HepG2 (cell line): ENCODE measurements at regions not wholly inside any gene's neighbourhood (a gene's known extent, or its start where the extent isn't known, plus 50 kb on each side); places are given as distances from the start of the nearest gene placed in this dataset.

Experiments
- ATAC-seq: fragments of 200-7000 bp; cut with Tn5 transposase; 3 replicates; pipeline ENCODE4 v1.9.1; 2020; ENCODE audit warnings: mild to moderate bottlenecking, moderate library complexity
- BruUV-seq: library from RNA; stranded (reverse); fragments of 400-500 nt; replicated peaks from 2 replicates; lab custom pipeline; 2021; lab: Mats Ljungman, UMichigan
- CTCF ChIA-PET: fragments of 300-600 bp; formaldehyde crosslinking; extraction: SDS; loops from one replicate; lab custom pipeline; 2021; ENCODE audit warnings: low total read pairs, inconsistent platforms, low intra/inter-chr PET ratio; lab: Yijun Ruan, JAX
- POLR2A ChIA-PET: fragments of 350-600 bp; sonication (Branson Sonifier 250); formaldehyde crosslinking; loops from one replicate; lab custom pipeline; 2020; ENCODE audit warnings: antibody characterized with exemption, inconsistent platforms; lab: Yijun Ruan, JAX
- DNase-seq: peaks from one replicate; pipeline ENCODE4 v3.0.0-alpha.2; 2015; ENCODE audit warnings: low spot score
- FAIRE-seq: peaks from 3 replicates; lab custom pipeline; 2011; peaks lifted over from hg19 to GRCh38; lab: Jason Lieb, UNC
- H2AFZ ChIP-seq: one replicate; pipeline ENCODE4 v1.6.1; 2011; ENCODE audit warnings: low read length, inconsistent platforms
- H3K27ac ChIP-seq: fragments of 300-600 bp; 3 replicates; pipeline ENCODE4 v1.8.0; 2011; ENCODE audit warnings: mixed run types, mild to moderate bottlenecking, mixed read lengths, low read length, inconsistent platforms; ENCODE audit not compliant: insufficient read depth; ENCODE audit errors: extremely low read length
- H3K27me3 ChIP-seq, 2 experiments: fragments of 200-600 bp in 1 of 2; 2 replicates in 1 of 2; 3 replicates in 1 of 2; pipeline versions ENCODE4 v1.6.0 to v1.8.0; 2011; ENCODE audit warnings: low read length in 2 of 2, mild to moderate bottlenecking in 2 of 2, moderate library complexity in 2 of 2, inconsistent platforms in 1 of 2; ENCODE audit not compliant: insufficient read depth in 2 of 2, control insufficient read depth in 1 of 2
- H3K36me3 ChIP-seq, 2 experiments: fragments of 200-600 bp in 1 of 2; replicated peaks in 1 of 2; 2 replicates in 1 of 2; 3 replicates in 1 of 2; pipeline versions ENCODE4 v1.5.1 to v1.8.0; 2011; ENCODE audit warnings: low read length in 2 of 2, inconsistent platforms in 1 of 2; ENCODE audit not compliant: insufficient read depth in 2 of 2, control insufficient read depth in 1 of 2
- H3K4me1 ChIP-seq: 2 replicates; pipeline ENCODE4 v1.5.1; 2012; ENCODE audit warnings: low read length, inconsistent platforms; ENCODE audit not compliant: insufficient read depth
- H3K4me2 ChIP-seq: 2 replicates; pipeline ENCODE4 v1.6.0; 2011; ENCODE audit warnings: low read depth, low read length, inconsistent platforms
- H3K4me3 ChIP-seq, 3 experiments: fragments of 200-600 bp in 1 of 3; sonication (generic), shearing (Covaris generic) in 1 of 3; replicated peaks in 1 of 3; 2 replicates each; pipeline ENCODE4 v1.5.1; 2011 to 2016; ENCODE audit warnings: low read length in 3 of 3, inconsistent platforms in 2 of 3, low read depth in 2 of 3, mild to moderate bottlenecking in 2 of 3, control low read depth in 1 of 3, mixed read lengths in 1 of 3; ENCODE audit not compliant: insufficient read depth in 1 of 3
- H3K79me2 ChIP-seq: one replicate; pipeline ENCODE4 v1.6.1; 2011; ENCODE audit warnings: low read length, inconsistent platforms; ENCODE audit not compliant: insufficient read depth
- H3K9ac ChIP-seq: 2 replicates; pipeline ENCODE4 v1.6.0; 2011; ENCODE audit warnings: mild to moderate bottlenecking, low read depth, low read length, inconsistent platforms; ENCODE audit not compliant: insufficient read depth
- H3K9me3 ChIP-seq: 2 replicates; pipeline ENCODE4 v1.5.1; 2012; ENCODE audit warnings: mild to moderate bottlenecking, low read length
- H4K20me1 ChIP-seq: 2 replicates; pipeline ENCODE4 v1.6.0; 2011; ENCODE audit warnings: inconsistent platforms, mild to moderate bottlenecking, low read length, moderate library complexity; ENCODE audit not compliant: insufficient read depth
- ARNTL ChIP-seq: sonication (generic); formaldehyde crosslinking; IDR thresholded peaks from 2 replicates; pipeline ENCODE4 v1.4.0; 2020; ENCODE audit warnings: mild to moderate bottlenecking, missing genetic modification reagents
- BORCS8-MEF2B ChIP-seq: sonication (generic); formaldehyde crosslinking; IDR thresholded peaks from 2 replicates; pipeline ENCODE4 v1.8.0; 2022; ENCODE audit warnings: mild to moderate bottlenecking, missing genetic modification reagents
- HMGA1 ChIP-seq: sonication (generic); formaldehyde crosslinking; conservative IDR thresholded peaks from 2 replicates; pipeline ENCODE4 v1.4.0; 2020; ENCODE audit warnings: missing genetic modification reagents
- ISX ChIP-seq: sonication (generic); formaldehyde crosslinking; conservative IDR thresholded peaks from 2 replicates; pipeline ENCODE4 v1.5.0; 2020; ENCODE audit warnings: missing genetic modification reagents
- KLF11 ChIP-seq: IDR thresholded peaks from 2 replicates; pipeline ENCODE4 v1.6.1; 2016; ENCODE audit warnings: missing compliant biosample characterization
- PHF21A ChIP-seq: sonication (generic); formaldehyde crosslinking; IDR thresholded peaks from 2 replicates; pipeline ENCODE4 v1.5.0; 2020; ENCODE audit warnings: mild to moderate bottlenecking, missing genetic modification reagents
- RFX1 ChIP-seq: fragments of 450-650 bp; IDR thresholded peaks from 2 replicates; pipeline ENCODE4 v1.6.1; 2017
- ZNF350 ChIP-seq: sonication (generic); formaldehyde crosslinking; IDR thresholded peaks from 2 replicates; pipeline ENCODE4 v1.4.0; 2020; ENCODE audit warnings: mild to moderate bottlenecking, low read depth, missing genetic modification reagents, borderline replicate concordance
- WGBS: methylation state at CpG from one replicate; pipeline ENCODE4 v1.1.6; 2017; ENCODE audit warnings: low lambda C conversion rate; 5-methylcytosine and 5-hydroxymethylcytosine counted together
- in situ Hi-C: cut with HindIII; loops from 2 replicates; pipeline ENCODE4 v1.10.0; 2017; ENCODE audit warnings: low pct_unique_long_range_greater_than_20kb; ENCODE audit not compliant: extremely low pct_ligation_motif_present
- intact Hi-C: fragments of 100-400 bp; cut with micrococcal nuclease; formaldehyde crosslinking; loops from one replicate; pipeline ENCODE4 v1.10.0; 2022; ENCODE audit not compliant: unreplicated experiment
- TF ChIP-seq, protein P1 (sequence below), 2 experiments: sonication (generic) in 1 of 2; formaldehyde crosslinking in 1 of 2; IDR thresholded peaks; 2 replicates each; pipeline versions ENCODE4 v1.6.1 to v1.9.0; 2014 to 2022; ENCODE audit warnings: antibody characterized with exemption in 1 of 2, borderline replicate concordance in 1 of 2, inconsistent platforms in 1 of 2, low read depth in 1 of 2, missing genetic modification reagents in 1 of 2
- TF ChIP-seq, protein P2 (sequence below): sonication (generic); formaldehyde crosslinking; IDR thresholded peaks from 2 replicates; pipeline ENCODE4 v1.9.0; 2021; ENCODE audit warnings: missing genetic modification reagents, borderline replicate concordance
- TF ChIP-seq, protein P3 (sequence below): sonication (generic); formaldehyde crosslinking; IDR thresholded peaks from 2 replicates; pipeline ENCODE4 v1.5.1; 2020; ENCODE audit warnings: missing genetic modification reagents, mild to moderate bottlenecking, borderline replicate concordance

DNA sequence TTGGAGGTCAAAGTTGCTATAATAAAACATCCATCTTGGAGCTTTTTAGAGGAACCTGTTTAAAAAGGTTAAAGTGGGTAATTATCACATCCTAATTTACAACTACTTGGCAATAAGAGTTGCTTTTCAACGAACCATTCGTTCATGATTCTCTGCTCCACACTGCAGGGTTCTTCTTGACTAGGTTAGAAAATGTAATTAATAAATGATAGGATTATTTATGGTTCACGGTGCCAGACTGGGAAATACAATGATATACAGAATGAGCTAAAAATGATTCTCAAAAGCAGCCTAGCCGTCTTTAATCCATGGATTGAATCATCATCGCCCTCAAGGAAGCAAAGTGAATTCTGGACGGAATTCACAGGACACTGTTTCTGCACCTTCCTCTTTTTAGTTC, 291.2 kb downstream of the TEX29 start:
- FAIRE-seq (no peak), ATAC-seq (no peak), DNase-seq (no peak)
- TF ChIP-seq ZNF350 (CRISPR knock-in tag) (no peak), PHF21A (no peak), HMGA1 (no peak), RFX1 (no peak), BORCS8-MEF2B (CRISPR knock-in tag) (no peak), ISX (CRISPR knock-in tag) (no peak), ARNTL (CRISPR knock-in tag) (no peak), KLF11 (CRISPR knock-in tag) (no peak)
- TF ChIP-seq, protein P1, sequence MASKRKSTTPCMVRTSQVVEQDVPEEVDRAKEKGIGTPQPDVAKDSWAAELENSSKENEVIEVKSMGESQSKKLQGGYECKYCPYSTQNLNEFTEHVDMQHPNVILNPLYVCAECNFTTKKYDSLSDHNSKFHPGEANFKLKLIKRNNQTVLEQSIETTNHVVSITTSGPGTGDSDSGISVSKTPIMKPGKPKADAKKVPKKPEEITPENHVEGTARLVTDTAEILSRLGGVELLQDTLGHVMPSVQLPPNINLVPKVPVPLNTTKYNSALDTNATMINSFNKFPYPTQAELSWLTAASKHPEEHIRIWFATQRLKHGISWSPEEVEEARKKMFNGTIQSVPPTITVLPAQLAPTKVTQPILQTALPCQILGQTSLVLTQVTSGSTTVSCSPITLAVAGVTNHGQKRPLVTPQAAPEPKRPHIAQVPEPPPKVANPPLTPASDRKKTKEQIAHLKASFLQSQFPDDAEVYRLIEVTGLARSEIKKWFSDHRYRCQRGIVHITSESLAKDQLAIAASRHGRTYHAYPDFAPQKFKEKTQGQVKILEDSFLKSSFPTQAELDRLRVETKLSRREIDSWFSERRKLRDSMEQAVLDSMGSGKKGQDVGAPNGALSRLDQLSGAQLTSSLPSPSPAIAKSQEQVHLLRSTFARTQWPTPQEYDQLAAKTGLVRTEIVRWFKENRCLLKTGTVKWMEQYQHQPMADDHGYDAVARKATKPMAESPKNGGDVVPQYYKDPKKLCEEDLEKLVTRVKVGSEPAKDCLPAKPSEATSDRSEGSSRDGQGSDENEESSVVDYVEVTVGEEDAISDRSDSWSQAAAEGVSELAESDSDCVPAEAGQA (IDR thresholded peaks at IDR 0.05; ENCODE audit: low read depth): no peak
- TF ChIP-seq, protein P1 (CRISPR knock-in tag; IDR thresholded peaks at IDR 0.05; ENCODE audit: borderline replicate concordance): no peak
- TF ChIP-seq, protein P2, sequence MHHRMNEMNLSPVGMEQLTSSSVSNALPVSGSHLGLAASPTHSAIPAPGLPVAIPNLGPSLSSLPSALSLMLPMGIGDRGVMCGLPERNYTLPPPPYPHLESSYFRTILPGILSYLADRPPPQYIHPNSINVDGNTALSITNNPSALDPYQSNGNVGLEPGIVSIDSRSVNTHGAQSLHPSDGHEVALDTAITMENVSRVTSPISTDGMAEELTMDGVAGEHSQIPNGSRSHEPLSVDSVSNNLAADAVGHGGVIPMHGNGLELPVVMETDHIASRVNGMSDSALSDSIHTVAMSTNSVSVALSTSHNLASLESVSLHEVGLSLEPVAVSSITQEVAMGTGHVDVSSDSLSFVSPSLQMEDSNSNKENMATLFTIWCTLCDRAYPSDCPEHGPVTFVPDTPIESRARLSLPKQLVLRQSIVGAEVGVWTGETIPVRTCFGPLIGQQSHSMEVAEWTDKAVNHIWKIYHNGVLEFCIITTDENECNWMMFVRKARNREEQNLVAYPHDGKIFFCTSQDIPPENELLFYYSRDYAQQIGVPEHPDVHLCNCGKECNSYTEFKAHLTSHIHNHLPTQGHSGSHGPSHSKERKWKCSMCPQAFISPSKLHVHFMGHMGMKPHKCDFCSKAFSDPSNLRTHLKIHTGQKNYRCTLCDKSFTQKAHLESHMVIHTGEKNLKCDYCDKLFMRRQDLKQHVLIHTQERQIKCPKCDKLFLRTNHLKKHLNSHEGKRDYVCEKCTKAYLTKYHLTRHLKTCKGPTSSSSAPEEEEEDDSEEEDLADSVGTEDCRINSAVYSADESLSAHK (CRISPR knock-in tag): no peak
- TF ChIP-seq, protein P3, sequence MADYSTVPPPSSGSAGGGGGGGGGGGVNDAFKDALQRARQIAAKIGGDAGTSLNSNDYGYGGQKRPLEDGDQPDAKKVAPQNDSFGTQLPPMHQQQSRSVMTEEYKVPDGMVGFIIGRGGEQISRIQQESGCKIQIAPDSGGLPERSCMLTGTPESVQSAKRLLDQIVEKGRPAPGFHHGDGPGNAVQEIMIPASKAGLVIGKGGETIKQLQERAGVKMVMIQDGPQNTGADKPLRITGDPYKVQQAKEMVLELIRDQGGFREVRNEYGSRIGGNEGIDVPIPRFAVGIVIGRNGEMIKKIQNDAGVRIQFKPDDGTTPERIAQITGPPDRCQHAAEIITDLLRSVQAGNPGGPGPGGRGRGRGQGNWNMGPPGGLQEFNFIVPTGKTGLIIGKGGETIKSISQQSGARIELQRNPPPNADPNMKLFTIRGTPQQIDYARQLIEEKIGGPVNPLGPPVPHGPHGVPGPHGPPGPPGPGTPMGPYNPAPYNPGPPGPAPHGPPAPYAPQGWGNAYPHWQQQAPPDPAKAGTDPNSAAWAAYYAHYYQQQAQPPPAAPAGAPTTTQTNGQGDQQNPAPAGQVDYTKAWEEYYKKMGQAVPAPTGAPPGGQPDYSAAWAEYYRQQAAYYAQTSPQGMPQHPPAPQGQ (CRISPR knock-in tag): no peak
- Histone ChIP-seq H3K4me1 (0 out of 2 replicates have a peak, but pooled peaks cover 5% of the 10 kb centered on the region), H3K36me3 (no peaks in the 10 kb centered on the region), H2AFZ (no peak overlapping the region), H3K4me3 (no peak overlapping the region), H3K27ac (no peak overlapping the region), H3K79me2 (no peaks in the 10 kb centered on the region), H4K20me1 (no peaks in the 10 kb centered on the region), H3K27me3 (peaks cover 0 to 6% of the 10 kb centered on the region in 2 experiments; a peak in 3 of 5 replicates), H3K9ac (no peak overlapping the region), H3K9me3 (no peaks in the 10 kb centered on the region), H3K4me2 (no peak overlapping the region)
- BruUV-seq: no TSS peak
- in situ Hi-C loops: no loop called here
- intact Hi-C loops: no loop called here
- ChIA-PET POLR2A (no interaction called here), CTCF (no interaction called here)
- 20% methylated on average over 6 of the region's 6 CpGs for WGBS
